SK-N-SH treated with all-trans-retinoic acid at 6 μM for 48 hours (cell line): ENCODE measurements at regions not wholly inside any gene's neighbourhood (a gene's known extent, or its start where the extent isn't known, plus 50 kb on each side); places are given as distances from the start of the nearest gene placed in this dataset.

Source experiments
- ATAC-seq: fragments of 200-7000 bp; cut with Tn5 transposase; 3 replicates; pipeline ENCODE4 v1.9.1; 2020; ENCODE audit warnings: mild to moderate bottlenecking, moderate library complexity
- BACH2 ChIP-seq: fragments of 250-450 bp; sonication (Bioruptor Pico); IDR thresholded peaks from 2 replicates; pipeline ENCODE4 v1.9.0; 2021; ENCODE audit warnings: mild to moderate bottlenecking, borderline replicate concordance
- CSDC2 ChIP-seq: fragments of 250-450 bp; sonication (Bioruptor Pico); IDR thresholded peaks from 2 replicates; pipeline ENCODE4 v1.5.0; 2020; ENCODE audit warnings: mild to moderate bottlenecking, moderate library complexity
- ESRRG ChIP-seq: fragments of 250-450 bp; sonication (Bioruptor Pico); IDR thresholded peaks from 2 replicates; pipeline ENCODE4 v1.6.1; 2021; ENCODE audit warnings: mild to moderate bottlenecking
- GLIS3 ChIP-seq: fragments of 250-450 bp; sonication (Bioruptor Pico); IDR thresholded peaks from 2 replicates; pipeline ENCODE4 v1.5.0; 2020; ENCODE audit warnings: mild to moderate bottlenecking, moderate library complexity
- ISL1 ChIP-seq: fragments of 250-450 bp; sonication (Bioruptor Pico); IDR thresholded peaks from 2 replicates; pipeline ENCODE4 v2.1.2; 2022; ENCODE audit warnings: mild to moderate bottlenecking, moderate library complexity
- OSR1 ChIP-seq: fragments of 250-450 bp; sonication (Bioruptor Pico); IDR thresholded peaks from 2 replicates; pipeline ENCODE4 v1.8.0; 2022; ENCODE audit warnings: moderate library complexity, mild to moderate bottlenecking, inconsistent platforms
- RARB ChIP-seq: fragments of 250-450 bp; sonication (Bioruptor Pico); IDR thresholded peaks from 2 replicates; pipeline ENCODE4 v1.8.0; 2021; ENCODE audit warnings: mild to moderate bottlenecking, moderate library complexity
- TCF4 ChIP-seq: fragments of 250-450 bp; sonication (Bioruptor Pico); IDR thresholded peaks from 2 replicates; pipeline ENCODE4 v1.8.0; 2021; ENCODE audit warnings: mild to moderate bottlenecking, moderate library complexity, borderline replicate concordance
- TOX ChIP-seq: fragments of 250-450 bp; sonication (Bioruptor Pico); IDR thresholded peaks from 2 replicates; pipeline ENCODE4 v1.8.0; 2021; ENCODE audit warnings: mild to moderate bottlenecking, moderate library complexity, borderline replicate concordance
- ZC3H10 ChIP-seq: fragments of 250-450 bp; sonication (Bioruptor Pico); IDR thresholded peaks from 2 replicates; pipeline ENCODE4 v1.5.1; 2021; ENCODE audit warnings: mild to moderate bottlenecking, moderate library complexity
- ZFP3 ChIP-seq: fragments of 250-450 bp; sonication (Bioruptor Pico); IDR thresholded peaks from 2 replicates; pipeline ENCODE4 v1.5.0; 2020; ENCODE audit warnings: mild to moderate bottlenecking, moderate library complexity
- ZNF565 ChIP-seq: fragments of 450-650 bp; formaldehyde crosslinking; conservative IDR thresholded peaks from 2 replicates; pipeline ENCODE4 v1.5.0; 2020; ENCODE audit warnings: low read depth, mild to moderate bottlenecking, moderate library complexity
- ZNF70 ChIP-seq: fragments of 450-650 bp; formaldehyde crosslinking; IDR thresholded peaks from 2 replicates; pipeline ENCODE4 v1.5.0; 2020; ENCODE audit warnings: mild to moderate bottlenecking, moderate library complexity
- TF ChIP-seq, protein P1 (sequence below): fragments of 250-450 bp; sonication (Bioruptor Pico); IDR thresholded peaks from 2 replicates; pipeline ENCODE4 v1.8.0; 2021; ENCODE audit warnings: low read depth, mild to moderate bottlenecking, moderate library complexity, borderline replicate concordance
- TF ChIP-seq, protein P2 (sequence below): fragments of 250-450 bp; sonication (Bioruptor Pico); IDR thresholded peaks from 2 replicates; pipeline ENCODE4 v1.5.1; 2020; ENCODE audit warnings: low read depth, mild to moderate bottlenecking, moderate library complexity
- TF ChIP-seq, protein P3 (sequence below): fragments of 250-450 bp; sonication (Bioruptor Pico); IDR thresholded peaks from 2 replicates; pipeline ENCODE4 v1.5.0; 2020; ENCODE audit warnings: mild to moderate bottlenecking, moderate library complexity

DNA sequence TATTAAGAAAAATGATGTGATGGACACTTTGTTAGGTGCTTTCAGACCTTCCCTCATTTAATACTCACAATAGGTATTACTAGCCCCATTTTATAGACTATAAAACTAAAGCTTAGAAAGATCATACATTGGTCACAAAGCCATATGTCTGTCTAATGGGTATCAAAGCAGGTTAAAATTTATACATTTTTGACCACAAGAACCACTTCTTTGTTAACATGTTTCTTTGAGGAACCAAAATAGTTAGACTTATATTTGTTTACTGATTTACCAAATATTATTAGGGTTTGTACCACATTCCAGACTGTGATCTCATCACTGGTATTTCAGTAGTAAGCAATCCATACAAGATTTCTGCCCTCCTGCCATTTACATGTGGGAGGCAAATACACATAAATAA lies 363.3 kb downstream of the NAF1 start:
- TF ChIP-seq TOX (CRISPR knock-in tag) (no peak), ZFP3 (CRISPR knock-in tag) (no peak)
- no peak for ATAC-seq

DNA sequence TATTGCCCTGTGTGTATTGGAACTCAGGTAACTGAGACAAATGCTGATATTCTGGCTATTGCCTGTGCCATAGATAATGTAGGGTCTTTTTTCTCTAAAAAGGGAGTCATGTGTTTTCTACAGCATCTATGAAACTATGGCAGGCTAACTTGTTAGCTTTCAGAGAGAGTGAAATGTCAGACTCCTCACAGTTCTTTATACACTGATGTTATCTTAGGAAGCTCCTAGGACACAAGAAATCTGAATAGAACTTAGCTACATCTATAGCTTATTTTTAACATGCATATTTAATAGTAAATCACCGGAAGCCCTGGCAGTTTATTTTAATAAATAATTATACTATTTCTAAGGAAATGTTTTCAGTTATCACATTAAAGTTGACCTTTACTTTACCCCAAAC lies 369.6 kb downstream of the NAF1 start:
- TF ChIP-seq ZNF565 (CRISPR knock-in tag) (no peak), OSR1 (CRISPR knock-in tag) (no peak)
- TF ChIP-seq, protein P1, sequence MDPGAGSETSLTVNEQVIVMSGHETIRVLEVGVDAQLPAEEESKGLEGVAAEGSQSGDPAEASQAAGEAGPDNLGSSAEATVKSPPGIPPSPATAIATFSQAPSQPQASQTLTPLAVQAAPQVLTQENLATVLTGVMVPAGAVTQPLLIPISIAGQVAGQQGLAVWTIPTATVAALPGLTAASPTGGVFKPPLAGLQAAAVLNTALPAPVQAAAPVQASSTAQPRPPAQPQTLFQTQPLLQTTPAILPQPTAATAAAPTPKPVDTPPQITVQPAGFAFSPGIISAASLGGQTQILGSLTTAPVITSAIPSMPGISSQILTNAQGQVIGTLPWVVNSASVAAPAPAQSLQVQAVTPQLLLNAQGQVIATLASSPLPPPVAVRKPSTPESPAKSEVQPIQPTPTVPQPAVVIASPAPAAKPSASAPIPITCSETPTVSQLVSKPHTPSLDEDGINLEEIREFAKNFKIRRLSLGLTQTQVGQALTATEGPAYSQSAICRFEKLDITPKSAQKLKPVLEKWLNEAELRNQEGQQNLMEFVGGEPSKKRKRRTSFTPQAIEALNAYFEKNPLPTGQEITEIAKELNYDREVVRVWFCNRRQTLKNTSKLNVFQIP (CRISPR knock-in tag) = no peak
- TF ChIP-seq, all 23 proteins: peak for 0
- peak; percentile 59 for ATAC-seq

DNA sequence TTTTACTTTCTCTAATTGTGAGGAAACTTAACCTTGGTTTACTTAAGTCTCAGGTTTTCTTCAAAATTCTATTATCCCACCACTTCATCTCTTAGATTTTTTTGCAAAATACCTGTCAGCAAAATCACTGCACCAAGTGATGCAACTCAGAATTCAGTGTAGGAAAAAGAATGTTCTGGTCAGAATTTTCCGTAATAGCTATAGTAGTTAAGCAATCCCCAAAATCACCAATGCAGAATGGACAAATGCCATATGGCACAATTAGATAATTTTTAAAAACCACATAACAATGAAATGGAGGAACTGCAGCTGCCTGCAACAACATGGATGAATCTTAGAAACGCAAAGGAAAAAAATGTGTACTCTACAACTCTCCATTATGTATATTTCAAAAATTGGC lies 373.1 kb downstream of the NAF1 start:
- no peak for ATAC-seq
- no peak for TF ChIP-seq ZFP3 (CRISPR knock-in tag)
- TF ChIP-seq, protein P1 (CRISPR knock-in tag) = no peak
- no peak for TF ChIP-seq ZNF565 (CRISPR knock-in tag)
- TF ChIP-seq ZNF70 (CRISPR knock-in tag) = no peak
- no peak for TF ChIP-seq ISL1 (CRISPR knock-in tag)
- TF ChIP-seq CSDC2 (CRISPR knock-in tag) = no peak
- TF ChIP-seq, protein P2, sequence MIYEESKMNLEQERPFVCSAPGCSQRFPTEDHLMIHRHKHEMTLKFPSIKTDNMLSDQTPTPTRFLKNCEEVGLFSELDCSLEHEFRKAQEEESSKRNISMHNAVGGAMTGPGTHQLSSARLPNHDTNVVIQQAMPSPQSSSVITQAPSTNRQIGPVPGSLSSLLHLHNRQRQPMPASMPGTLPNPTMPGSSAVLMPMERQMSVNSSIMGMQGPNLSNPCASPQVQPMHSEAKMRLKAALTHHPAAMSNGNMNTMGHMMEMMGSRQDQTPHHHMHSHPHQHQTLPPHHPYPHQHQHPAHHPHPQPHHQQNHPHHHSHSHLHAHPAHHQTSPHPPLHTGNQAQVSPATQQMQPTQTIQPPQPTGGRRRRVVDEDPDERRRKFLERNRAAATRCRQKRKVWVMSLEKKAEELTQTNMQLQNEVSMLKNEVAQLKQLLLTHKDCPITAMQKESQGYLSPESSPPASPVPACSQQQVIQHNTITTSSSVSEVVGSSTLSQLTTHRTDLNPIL (CRISPR knock-in tag) = no peak

DNA sequence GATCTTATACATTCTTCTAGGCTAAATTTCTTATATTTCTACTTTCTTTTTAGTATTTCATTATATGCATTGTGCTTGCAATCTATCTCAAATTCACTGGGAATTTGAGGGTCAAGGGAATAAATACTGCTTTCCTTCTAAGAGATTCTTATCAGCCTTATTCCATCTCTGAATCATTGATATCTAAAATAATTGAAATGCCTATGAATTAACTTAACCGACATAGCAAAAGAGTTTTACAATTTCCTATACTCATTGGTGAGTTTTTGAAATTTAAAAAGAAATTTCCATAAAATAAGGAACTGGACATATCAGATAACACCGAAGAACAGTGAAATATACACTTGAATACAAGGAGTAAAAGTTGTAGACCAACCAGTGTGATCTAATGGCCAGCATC lies 373.7 kb downstream of the NAF1 start:
- ATAC-seq = peak; percentile 25; the same call in 2 of the 3 replicates
- TF ChIP-seq TCF4 (CRISPR knock-in tag) = no peak
- TF ChIP-seq ZFP3 (CRISPR knock-in tag) = no peak
- no peak for TF ChIP-seq TOX (CRISPR knock-in tag)
- TF ChIP-seq, protein P2 (CRISPR knock-in tag) = no peak

DNA sequence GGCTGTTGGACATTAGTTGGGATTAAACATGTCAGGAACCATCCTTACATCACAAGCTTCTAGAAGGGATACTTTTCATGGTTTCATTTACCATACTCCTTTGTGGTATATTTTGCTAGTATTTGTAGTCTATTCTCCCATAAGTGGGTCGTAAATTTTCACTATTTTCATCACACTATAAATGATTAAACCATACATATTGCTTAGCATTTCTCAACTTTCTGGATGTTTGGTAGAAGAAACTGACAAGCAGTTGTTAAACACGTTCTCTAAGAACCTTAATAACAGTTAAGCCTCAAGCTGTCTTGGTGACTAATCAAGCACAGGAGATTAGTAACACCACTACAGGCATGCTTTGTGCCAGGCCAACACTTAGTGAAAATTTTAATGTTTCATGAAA lies 375.5 kb downstream of the NAF1 start:
- TF ChIP-seq OSR1 (CRISPR knock-in tag) = no peak
- TF ChIP-seq BACH2 (CRISPR knock-in tag) = no peak
- no peak for ATAC-seq

DNA sequence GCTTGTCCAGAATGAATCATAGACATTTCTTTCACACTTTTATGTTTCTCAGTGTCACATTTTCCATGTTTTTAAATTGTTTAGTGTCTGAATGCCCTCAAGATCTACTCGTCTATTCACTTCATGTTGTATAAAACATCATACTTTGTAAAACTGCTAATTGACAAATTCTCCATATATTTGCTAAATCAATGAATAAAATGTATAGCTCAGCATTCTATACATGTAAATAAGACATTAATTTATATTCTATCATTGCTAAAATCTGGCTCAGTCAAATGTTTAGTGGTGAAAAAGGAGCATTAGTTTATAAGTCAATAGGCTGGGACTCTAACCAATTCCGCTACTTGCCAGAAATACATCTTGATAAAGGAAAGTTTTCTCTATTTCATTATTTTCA lies 379.6 kb downstream of the NAF1 start:
- no peak for ATAC-seq
- TF ChIP-seq, protein P2 (CRISPR knock-in tag) = no peak
- TF ChIP-seq CSDC2 (CRISPR knock-in tag) = no peak
- no peak for TF ChIP-seq ZNF70 (CRISPR knock-in tag)
- TF ChIP-seq ESRRG = no peak

DNA sequence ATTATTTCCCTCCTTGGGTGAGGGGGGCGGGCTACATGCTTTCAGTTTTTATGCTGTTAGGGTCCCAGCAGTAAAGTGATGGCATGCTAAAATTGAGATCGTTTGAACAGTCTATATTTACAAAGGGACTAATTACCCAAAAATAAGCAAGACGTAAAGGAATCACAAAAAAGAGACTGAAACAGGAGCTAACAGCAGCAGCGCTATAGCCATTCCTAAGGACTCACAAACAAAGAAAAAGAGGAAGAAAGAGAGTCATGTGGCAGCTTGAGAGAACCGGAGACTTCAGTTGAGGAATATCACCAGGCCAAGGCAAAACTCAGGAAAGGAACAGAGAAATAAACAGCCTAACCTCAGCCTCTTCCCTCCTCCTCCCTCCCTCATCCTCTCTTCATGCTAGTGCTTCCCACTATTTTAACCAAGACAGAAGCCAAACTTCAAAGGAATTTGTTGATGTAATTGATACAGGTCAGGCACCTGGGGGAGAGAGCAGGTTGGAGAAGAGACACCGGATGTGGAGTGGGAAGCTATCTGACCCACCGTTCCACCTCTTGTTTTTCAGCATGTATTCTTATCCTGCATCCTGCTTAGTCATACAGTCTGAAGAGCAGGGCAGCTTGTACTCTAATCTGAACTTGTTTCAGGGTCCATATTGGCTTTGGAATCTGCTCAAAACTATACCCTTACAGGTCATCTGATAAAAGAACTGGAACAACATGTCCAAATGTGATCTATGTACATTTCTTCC lies 383.7 kb downstream of the NAF1 start:
- peak; percentile 67 for ATAC-seq
- TF ChIP-seq, protein P2 (CRISPR knock-in tag) = no peak
- TF ChIP-seq GLIS3 (no peak), RARB (no peak), BACH2 (CRISPR knock-in tag) (no peak), TOX (CRISPR knock-in tag) (no peak), ISL1 (CRISPR knock-in tag) (no peak), ZC3H10 (CRISPR knock-in tag) (no peak)
- TF ChIP-seq, protein P3, sequence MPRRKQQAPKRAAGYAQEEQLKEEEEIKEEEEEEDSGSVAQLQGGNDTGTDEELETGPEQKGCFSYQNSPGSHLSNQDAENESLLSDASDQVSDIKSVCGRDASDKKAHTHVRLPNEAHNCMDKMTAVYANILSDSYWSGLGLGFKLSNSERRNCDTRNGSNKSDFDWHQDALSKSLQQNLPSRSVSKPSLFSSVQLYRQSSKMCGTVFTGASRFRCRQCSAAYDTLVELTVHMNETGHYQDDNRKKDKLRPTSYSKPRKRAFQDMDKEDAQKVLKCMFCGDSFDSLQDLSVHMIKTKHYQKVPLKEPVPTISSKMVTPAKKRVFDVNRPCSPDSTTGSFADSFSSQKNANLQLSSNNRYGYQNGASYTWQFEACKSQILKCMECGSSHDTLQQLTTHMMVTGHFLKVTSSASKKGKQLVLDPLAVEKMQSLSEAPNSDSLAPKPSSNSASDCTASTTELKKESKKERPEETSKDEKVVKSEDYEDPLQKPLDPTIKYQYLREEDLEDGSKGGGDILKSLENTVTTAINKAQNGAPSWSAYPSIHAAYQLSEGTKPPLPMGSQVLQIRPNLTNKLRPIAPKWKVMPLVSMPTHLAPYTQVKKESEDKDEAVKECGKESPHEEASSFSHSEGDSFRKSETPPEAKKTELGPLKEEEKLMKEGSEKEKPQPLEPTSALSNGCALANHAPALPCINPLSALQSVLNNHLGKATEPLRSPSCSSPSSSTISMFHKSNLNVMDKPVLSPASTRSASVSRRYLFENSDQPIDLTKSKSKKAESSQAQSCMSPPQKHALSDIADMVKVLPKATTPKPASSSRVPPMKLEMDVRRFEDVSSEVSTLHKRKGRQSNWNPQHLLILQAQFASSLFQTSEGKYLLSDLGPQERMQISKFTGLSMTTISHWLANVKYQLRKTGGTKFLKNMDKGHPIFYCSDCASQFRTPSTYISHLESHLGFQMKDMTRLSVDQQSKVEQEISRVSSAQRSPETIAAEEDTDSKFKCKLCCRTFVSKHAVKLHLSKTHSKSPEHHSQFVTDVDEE = no peak
